ENCODE measurements at regions not wholly inside any gene's neighbourhood (a gene's known extent, or its start where the extent isn't known, plus 50 kb on each side); places are given as distances from the start of the nearest gene placed in this dataset.

GRCh38 chr9:78767490-78767889 is 470.6 kb downstream of the PSAT1 start:
- no peaks in the 10 kb centered on the region for H3K27me3 ChIP-seq
- no peaks in the 10 kb centered on the region for H3K9me3 ChIP-seq
- intact Hi-C loops (cut with DNase I; ENCODE audit: low total_unique reads) = no loop called here
- no peaks in the 10 kb centered on the region for H3K4me1 ChIP-seq
- H3K27ac ChIP-seq = no peak overlapping the region
- no peak for DNase-seq
- 79 to 86% (median 84%) methylated on average over 7 of the region's 7 CpGs for WGBS, 5 donors
- no peak for TF ChIP-seq CTCF (IDR thresholded peaks at IDR 0.05)
- no peak for TF ChIP-seq EP300 (IDR thresholded peaks at IDR 0.05)
- TF ChIP-seq POLR2A (IDR thresholded peaks at IDR 0.05) = no peak
- no peak for TF ChIP-seq POLR2AphosphoS5 (IDR thresholded peaks at IDR 0.05)
- H3K36me3 ChIP-seq = no peaks in the 10 kb centered on the region
- H3K4me3 ChIP-seq = no peak overlapping the region

GRCh38 chr9:78769690-78770089 is 472.8 kb downstream of the PSAT1 start:
- H3K4me3 ChIP-seq = no peak overlapping the region
- no peaks in the 10 kb centered on the region for H3K36me3 ChIP-seq
- intact Hi-C loops (cut with DNase I; ENCODE audit: low total_unique reads) = no loop called here
- 62 to 82% (median 70%) methylated on average over 2 of the region's 2 CpGs for WGBS, 5 donors
- H3K27ac ChIP-seq = no peak overlapping the region
- H3K9me3 ChIP-seq = no peaks in the 10 kb centered on the region
- no peaks in the 10 kb centered on the region for H3K27me3 ChIP-seq
- TF ChIP-seq CTCF (IDR thresholded peaks at IDR 0.05) = no peak
- TF ChIP-seq POLR2AphosphoS5 (IDR thresholded peaks at IDR 0.05) = no peak
- TF ChIP-seq EP300 (IDR thresholded peaks at IDR 0.05) = no peak
- TF ChIP-seq POLR2A (IDR thresholded peaks at IDR 0.05) = no peak
- no peak for DNase-seq
- H3K4me1 ChIP-seq = no peaks in the 10 kb centered on the region

- intact Hi-C loops (cut with DNase I; ENCODE audit: low total_unique reads) = no loop called here
- WGBS, 5 donors = 66 to 84% (median 75%) methylated on average over 7 to 11 of the region's 11 CpGs
- no peaks in the 10 kb centered on the region for H3K27me3 ChIP-seq
- DNase-seq = no peak
- H3K4me1 ChIP-seq = no peaks in the 10 kb centered on the region
- H3K4me3 ChIP-seq = no peak overlapping the region
- H3K9me3 ChIP-seq = no peaks in the 10 kb centered on the region
- H3K36me3 ChIP-seq = no peaks in the 10 kb centered on the region
- no peak for TF ChIP-seq POLR2A (IDR thresholded peaks at IDR 0.05)
- no peak for TF ChIP-seq EP300 (IDR thresholded peaks at IDR 0.05)
- no peak for TF ChIP-seq POLR2AphosphoS5 (IDR thresholded peaks at IDR 0.05)
- TF ChIP-seq CTCF (IDR thresholded peaks at IDR 0.05) = no peak
- H3K27ac ChIP-seq = no peak overlapping the region
These were observed 478.3 kb downstream of the PSAT1 start for GRCh38 chr9:78775211-78775610.

GRCh38 chr9:78775696-78776295 is 478.9 kb downstream of the PSAT1 start:
- Histone ChIP-seq H3K27ac (no peak overlapping the region), H3K9me3 (no peaks in the 10 kb centered on the region), H3K4me1 (no peaks in the 10 kb centered on the region), H3K27me3 (no peaks in the 10 kb centered on the region), H3K4me3 (no peak overlapping the region), H3K36me3 (no peaks in the 10 kb centered on the region)
- 68 to 80% (median 74%) methylated on average over 3 of the region's 3 CpGs for WGBS, 5 donors
- intact Hi-C loops (cut with DNase I; ENCODE audit: low total_unique reads) = no loop called here
- TF ChIP-seq POLR2A (IDR thresholded peaks at IDR 0.05) = no peak
- no peak for TF ChIP-seq EP300 (IDR thresholded peaks at IDR 0.05)
- no peak for TF ChIP-seq CTCF (IDR thresholded peaks at IDR 0.05)
- no peak for TF ChIP-seq POLR2AphosphoS5 (IDR thresholded peaks at IDR 0.05)
- DNase-seq = peak in 1 of 2 donors; percentile 14

Measured in stomach (tissue), 8 donors.